ENCODE measurements at regions not wholly inside any gene's neighbourhood (a gene's known extent, or its start where the extent isn't known, plus 50 kb on each side); places are given as distances from the start of the nearest gene placed in this dataset.

DNA sequence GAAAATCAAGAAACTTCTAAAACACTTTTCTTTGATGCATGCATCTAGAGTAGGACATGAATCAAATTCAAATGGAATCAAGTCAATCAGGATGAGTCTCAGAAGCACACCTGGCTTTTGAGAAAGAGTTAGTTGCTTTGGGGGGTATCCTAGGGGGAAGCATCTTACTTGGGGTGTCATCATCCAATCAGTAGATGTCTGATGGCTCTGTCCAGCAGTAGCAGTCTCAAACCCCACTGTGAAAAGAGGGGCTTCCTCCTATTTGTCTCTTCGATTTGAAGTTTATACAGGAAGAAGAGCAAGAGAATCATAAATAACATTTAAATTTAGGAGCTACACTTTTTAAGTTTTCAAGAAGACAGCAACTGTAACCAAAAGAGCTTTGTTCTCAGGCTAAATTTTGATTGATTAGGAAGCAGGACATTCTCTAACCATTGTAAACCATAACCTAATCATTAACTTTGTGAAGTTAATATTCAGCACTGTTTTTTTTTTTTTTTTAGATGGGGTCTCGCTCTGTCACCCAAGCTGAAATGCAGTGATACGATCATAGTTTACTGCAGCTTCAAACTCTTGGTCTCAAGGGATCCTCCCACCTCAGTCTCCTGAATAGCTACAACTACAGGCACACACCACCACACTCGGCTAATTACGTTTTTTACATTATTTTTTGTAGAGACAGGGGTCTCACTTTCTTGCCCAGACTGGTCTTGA is 614.7 kb downstream of the CSNK1G3 start:
- POLR2A ChIA-PET: interaction anchor here (0.6 kb wide), 1 partner anchor 68 kb away, joined by 3 read pairs; no protein-coding TSS in a partner anchor
- peaks cover 26% of the 10 kb centered on the region for H3K4me1 ChIP-seq (ENCODE audit: control insufficient read depth, insufficient read depth, low read length)

DNA sequence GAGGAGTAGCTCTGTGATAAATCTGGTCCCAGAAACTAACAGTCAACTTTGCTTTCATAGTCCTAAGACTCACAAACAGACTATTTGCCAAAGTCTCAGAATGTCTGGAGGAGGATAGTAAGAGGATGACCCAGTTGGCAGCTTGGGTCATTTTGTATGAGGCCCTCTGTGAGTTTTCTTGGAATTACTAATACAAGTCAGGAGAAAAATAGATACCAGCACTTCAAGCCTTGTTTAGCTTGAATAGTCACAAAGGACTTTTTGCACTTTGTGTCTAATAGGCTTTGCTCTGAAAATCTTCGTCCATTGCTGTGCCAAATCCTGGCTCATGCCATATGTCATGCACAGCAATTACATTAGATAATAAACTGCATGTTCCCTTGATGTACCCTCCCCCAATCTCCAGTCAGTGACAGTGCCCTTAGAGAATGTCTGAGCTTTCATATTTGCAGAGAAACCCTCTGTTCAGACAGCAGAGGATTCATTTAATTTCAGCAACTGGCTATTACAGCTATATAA is 612.8 kb downstream of the CSNK1G3 start:
- ChIA-PET CTCF (interaction anchor here (0.6 kb wide), 2 partner anchors 452 to 550 kb away, joined by 3 read pairs; no protein-coding TSS in a partner anchor), POLR2A (no interaction called here)
- H3K27ac ChIP-seq (ENCODE audit: extremely low read depth, low read depth, low read length): no peak overlapping the region
- H3K4me3 ChIP-seq (ENCODE audit: low read depth, low read length): no peak overlapping the region
- TF ChIP-seq, protein P1, sequence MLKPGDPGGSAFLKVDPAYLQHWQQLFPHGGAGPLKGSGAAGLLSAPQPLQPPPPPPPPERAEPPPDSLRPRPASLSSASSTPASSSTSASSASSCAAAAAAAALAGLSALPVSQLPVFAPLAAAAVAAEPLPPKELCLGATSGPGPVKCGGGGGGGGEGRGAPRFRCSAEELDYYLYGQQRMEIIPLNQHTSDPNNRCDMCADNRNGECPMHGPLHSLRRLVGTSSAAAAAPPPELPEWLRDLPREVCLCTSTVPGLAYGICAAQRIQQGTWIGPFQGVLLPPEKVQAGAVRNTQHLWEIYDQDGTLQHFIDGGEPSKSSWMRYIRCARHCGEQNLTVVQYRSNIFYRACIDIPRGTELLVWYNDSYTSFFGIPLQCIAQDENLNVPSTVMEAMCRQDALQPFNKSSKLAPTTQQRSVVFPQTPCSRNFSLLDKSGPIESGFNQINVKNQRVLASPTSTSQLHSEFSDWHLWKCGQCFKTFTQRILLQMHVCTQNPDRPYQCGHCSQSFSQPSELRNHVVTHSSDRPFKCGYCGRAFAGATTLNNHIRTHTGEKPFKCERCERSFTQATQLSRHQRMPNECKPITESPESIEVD (tag by site-specific recombination; IDR thresholded peaks at IDR 0.05): peak; percentile 76
- TF ChIP-seq, protein P2, sequence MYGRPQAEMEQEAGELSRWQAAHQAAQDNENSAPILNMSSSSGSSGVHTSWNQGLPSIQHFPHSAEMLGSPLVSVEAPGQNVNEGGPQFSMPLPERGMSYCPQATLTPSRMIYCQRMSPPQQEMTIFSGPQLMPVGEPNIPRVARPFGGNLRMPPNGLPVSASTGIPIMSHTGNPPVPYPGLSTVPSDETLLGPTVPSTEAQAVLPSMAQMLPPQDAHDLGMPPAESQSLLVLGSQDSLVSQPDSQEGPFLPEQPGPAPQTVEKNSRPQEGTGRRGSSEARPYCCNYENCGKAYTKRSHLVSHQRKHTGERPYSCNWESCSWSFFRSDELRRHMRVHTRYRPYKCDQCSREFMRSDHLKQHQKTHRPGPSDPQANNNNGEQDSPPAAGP (tag by site-specific recombination; IDR thresholded peaks at IDR 0.05): no peak
- H3K36me3 ChIP-seq (ENCODE audit: control insufficient read depth in 2 of 2, insufficient read depth in 1 of 2, low read length in 2 of 2): no peaks in the 10 kb centered on the region
- H3K4me1 ChIP-seq (ENCODE audit: control insufficient read depth, insufficient read depth, low read length): peaks cover 19% of the 10 kb centered on the region
- H3K9me3 ChIP-seq (ENCODE audit: control insufficient read depth, insufficient read depth, low read depth, low read length): no peaks in the 10 kb centered on the region

More for the DNA sequence above, 614.7 kb downstream of the CSNK1G3 start:
- no peak for TF ChIP-seq FEZF1 (tag by site-specific recombination; IDR thresholded peaks at IDR 0.05)
- TF ChIP-seq ZNF140 (tag by site-specific recombination; IDR thresholded peaks at IDR 0.05): no peak
- TF ChIP-seq ZNF175 (tag by site-specific recombination; IDR thresholded peaks at IDR 0.05): no peak
- TF ChIP-seq, protein P3, sequence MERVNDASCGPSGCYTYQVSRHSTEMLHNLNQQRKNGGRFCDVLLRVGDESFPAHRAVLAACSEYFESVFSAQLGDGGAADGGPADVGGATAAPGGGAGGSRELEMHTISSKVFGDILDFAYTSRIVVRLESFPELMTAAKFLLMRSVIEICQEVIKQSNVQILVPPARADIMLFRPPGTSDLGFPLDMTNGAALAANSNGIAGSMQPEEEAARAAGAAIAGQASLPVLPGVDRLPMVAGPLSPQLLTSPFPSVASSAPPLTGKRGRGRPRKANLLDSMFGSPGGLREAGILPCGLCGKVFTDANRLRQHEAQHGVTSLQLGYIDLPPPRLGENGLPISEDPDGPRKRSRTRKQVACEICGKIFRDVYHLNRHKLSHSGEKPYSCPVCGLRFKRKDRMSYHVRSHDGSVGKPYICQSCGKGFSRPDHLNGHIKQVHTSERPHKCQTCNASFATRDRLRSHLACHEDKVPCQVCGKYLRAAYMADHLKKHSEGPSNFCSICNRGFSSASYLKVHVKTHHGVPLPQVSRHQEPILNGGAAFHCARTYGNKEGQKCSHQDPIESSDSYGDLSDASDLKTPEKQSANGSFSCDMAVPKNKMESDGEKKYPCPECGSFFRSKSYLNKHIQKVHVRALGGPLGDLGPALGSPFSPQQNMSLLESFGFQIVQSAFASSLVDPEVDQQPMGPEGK (tag by site-specific recombination; IDR thresholded peaks at IDR 0.05): no peak
- TF ChIP-seq, protein P4, sequence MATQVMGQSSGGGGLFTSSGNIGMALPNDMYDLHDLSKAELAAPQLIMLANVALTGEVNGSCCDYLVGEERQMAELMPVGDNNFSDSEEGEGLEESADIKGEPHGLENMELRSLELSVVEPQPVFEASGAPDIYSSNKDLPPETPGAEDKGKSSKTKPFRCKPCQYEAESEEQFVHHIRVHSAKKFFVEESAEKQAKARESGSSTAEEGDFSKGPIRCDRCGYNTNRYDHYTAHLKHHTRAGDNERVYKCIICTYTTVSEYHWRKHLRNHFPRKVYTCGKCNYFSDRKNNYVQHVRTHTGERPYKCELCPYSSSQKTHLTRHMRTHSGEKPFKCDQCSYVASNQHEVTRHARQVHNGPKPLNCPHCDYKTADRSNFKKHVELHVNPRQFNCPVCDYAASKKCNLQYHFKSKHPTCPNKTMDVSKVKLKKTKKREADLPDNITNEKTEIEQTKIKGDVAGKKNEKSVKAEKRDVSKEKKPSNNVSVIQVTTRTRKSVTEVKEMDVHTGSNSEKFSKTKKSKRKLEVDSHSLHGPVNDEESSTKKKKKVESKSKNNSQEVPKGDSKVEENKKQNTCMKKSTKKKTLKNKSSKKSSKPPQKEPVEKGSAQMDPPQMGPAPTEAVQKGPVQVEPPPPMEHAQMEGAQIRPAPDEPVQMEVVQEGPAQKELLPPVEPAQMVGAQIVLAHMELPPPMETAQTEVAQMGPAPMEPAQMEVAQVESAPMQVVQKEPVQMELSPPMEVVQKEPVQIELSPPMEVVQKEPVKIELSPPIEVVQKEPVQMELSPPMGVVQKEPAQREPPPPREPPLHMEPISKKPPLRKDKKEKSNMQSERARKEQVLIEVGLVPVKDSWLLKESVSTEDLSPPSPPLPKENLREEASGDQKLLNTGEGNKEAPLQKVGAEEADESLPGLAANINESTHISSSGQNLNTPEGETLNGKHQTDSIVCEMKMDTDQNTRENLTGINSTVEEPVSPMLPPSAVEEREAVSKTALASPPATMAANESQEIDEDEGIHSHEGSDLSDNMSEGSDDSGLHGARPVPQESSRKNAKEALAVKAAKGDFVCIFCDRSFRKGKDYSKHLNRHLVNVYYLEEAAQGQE (tag by site-specific recombination; IDR thresholded peaks at IDR 0.05): peak; percentile 55; the same call in 1 of the 2 replicates
- Histone ChIP-seq H3K36me3 (ENCODE audit: control insufficient read depth in 2 of 2, insufficient read depth in 1 of 2, low read length in 2 of 2) (no peaks in the 10 kb centered on the region), H3K27ac (ENCODE audit: extremely low read depth, low read depth, low read length) (peak overlapping the region; percentile 72; the same call in 1 of the 2 replicates), H3K9me3 (ENCODE audit: control insufficient read depth, insufficient read depth, low read depth, low read length) (no peaks in the 10 kb centered on the region), H3K4me3 (ENCODE audit: low read depth, low read length) (no peak overlapping the region)
- CTCF ChIA-PET: no interaction called here

DNA sequence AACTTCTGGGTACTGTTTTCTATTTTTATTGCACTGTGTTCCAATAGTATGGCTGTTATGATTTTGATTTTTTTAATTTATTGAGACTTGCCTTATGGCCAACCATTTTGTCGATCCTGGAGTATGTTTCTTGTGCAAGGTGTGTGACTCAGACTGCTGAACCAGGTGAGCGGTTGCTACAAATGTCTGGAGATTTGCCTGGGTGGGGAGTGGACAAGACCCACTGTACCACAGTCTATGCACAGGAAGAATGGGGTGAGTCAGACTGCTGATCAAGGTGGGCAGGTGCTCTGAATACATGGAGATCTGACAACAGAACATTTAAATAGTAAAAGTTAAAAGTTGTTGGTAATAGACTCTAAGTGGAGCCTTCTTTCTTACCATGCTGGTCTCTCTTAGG is 609.2 kb downstream of the CSNK1G3 start:
- no peak overlapping the region for H3K27ac ChIP-seq (ENCODE audit: extremely low read depth, low read depth, low read length)
- ChIA-PET POLR2A (no interaction called here), CTCF (no interaction called here)
- TF ChIP-seq, protein P5, sequence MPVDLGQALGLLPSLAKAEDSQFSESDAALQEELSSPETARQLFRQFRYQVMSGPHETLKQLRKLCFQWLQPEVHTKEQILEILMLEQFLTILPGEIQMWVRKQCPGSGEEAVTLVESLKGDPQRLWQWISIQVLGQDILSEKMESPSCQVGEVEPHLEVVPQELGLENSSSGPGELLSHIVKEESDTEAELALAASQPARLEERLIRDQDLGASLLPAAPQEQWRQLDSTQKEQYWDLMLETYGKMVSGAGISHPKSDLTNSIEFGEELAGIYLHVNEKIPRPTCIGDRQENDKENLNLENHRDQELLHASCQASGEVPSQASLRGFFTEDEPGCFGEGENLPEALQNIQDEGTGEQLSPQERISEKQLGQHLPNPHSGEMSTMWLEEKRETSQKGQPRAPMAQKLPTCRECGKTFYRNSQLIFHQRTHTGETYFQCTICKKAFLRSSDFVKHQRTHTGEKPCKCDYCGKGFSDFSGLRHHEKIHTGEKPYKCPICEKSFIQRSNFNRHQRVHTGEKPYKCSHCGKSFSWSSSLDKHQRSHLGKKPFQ (tag by site-specific recombination; IDR thresholded peaks at IDR 0.05): no peak
- TF ChIP-seq ZNF658 (tag by site-specific recombination; IDR thresholded peaks at IDR 0.05) (no peak), ZNF274 (IDR thresholded peaks at IDR 0.05; ENCODE audit: low read length) (no peak), ZNF274 (tag by site-specific recombination; IDR thresholded peaks at IDR 0.05; ENCODE audit: borderline replicate concordance) (no peak), ZNF23 (tag by site-specific recombination; IDR thresholded peaks at IDR 0.05; ENCODE audit: borderline replicate concordance) (no peak), ZNF354C (tag by site-specific recombination; IDR thresholded peaks at IDR 0.05; ENCODE audit: borderline replicate concordance, low read depth) (no peak), SALL2 (tag by site-specific recombination; IDR thresholded peaks at IDR 0.05; ENCODE audit: borderline replicate concordance) (no peak), ZNF837 (tag by site-specific recombination; IDR thresholded peaks at IDR 0.05) (no peak)
- TF ChIP-seq, protein P6, sequence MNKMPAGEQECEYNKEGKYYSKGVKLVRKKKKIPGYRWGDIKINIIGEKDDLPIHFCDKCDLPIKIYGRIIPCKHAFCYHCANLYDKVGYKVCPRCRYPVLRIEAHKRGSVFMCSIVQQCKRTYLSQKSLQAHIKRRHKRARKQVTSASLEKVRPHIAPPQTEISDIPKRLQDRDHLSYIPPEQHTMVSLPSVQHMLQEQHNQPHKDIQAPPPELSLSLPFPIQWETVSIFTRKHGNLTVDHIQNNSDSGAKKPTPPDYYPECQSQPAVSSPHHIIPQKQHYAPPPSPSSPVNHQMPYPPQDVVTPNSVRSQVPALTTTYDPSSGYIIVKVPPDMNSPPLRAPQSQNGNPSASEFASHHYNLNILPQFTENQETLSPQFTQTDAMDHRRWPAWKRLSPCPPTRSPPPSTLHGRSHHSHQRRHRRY (tag by site-specific recombination; IDR thresholded peaks at IDR 0.05): no peak
- no peaks in the 10 kb centered on the region for H3K9me3 ChIP-seq (ENCODE audit: control insufficient read depth, insufficient read depth, low read depth, low read length)
- H3K4me3 ChIP-seq (ENCODE audit: low read depth, low read length): no peak overlapping the region
- H3K36me3 ChIP-seq (ENCODE audit: control insufficient read depth in 2 of 2, insufficient read depth in 1 of 2, low read length in 2 of 2): no peaks in the 10 kb centered on the region
- H3K4me1 ChIP-seq (ENCODE audit: control insufficient read depth, insufficient read depth, low read length): peaks cover 9% of the 10 kb centered on the region

All from HEK293 (cell line).